COR-L47 (cell line): ENCODE measurements at regions not wholly inside any gene's neighbourhood (a gene's known extent, or its start where the extent isn't known, plus 50 kb on each side); places are given as distances from the start of the nearest gene placed in this dataset.
"Not testable (repeated sequence)": the region's sequence is repeated elsewhere in the genome, so short reads cannot be mapped to it uniquely, and the experiment has no call there.

Source experiments
- DNase-seq: peaks from one replicate; lab custom pipeline; 2025; lab: John Stamatoyannopoulos, UW

DNA sequence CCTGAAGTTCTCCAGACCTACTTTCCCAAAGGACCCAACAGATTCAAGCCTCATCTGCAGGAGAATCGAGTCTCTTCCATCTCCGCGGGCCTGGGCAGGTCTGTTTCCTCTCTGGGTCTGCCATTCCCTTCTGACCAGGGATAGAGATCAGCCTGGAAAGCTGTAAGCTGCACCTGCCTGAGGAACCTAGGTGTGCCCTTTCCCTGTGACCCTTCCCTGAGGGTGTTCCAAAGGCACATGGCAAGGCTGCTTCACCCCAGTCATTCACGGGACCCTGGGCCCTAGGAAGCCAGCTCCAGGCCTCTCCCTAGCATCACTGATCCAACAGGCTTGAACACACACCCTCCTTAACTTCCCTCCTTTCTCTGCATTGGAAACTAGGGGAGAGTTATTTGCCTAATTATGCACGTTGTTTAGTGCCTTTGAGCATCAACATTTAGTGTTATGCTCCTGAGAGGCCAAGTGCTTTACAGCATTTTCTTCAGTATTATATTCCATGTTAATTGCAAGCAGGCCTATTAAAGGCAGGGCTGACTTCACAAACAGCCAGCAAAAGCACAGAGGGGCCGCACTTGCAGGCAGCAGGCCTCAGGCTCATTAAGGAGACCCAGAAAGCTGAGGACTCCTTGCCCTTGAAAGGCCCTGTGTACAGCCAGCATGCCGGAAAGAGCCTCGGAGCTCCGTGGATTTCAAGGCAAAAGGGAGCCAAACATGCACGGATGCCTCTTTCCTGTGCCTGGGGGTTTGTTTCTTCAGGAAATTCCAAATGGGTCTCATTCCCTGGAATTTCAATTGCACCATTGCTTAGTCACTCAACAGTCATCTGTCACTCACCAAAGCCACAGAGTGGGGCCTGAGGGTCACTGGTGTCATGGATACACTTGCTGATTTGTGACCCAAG, 91.0 kb upstream of the FAM20C start:
- no peak for DNase-seq

DNA sequence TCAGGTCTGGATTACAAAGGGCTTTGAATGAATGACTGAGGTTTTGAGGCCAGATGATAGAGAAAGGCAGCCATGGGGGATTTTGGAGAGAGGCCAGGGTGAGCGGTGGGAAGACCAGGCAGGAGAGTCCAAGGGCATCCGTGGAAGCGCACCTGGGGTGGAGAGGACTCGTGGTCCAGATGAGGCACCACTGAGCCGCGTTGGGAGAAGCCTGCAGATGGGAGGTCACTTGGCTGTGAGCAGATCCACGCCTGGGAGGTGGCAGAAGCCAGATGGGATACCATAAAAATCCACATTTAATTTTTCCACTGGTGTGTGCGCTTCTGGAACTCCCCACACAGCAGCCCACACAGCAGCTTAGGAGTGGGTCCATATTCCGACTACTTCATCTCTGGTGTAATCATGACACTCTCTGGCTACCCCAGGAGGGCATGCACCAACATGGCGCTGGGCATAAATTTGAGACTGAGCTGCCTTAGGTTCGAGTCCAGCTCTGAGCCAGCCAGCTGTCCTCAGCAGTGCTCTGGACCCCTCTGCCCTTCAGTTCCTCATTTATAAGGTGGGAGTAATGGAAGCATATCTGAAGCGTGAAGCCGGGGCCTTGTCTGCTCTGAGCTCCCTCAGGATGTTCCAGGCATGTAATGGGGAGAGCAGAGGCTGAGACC, 90.2 kb upstream of the FAM20C start:
- no peak for DNase-seq

DNA sequence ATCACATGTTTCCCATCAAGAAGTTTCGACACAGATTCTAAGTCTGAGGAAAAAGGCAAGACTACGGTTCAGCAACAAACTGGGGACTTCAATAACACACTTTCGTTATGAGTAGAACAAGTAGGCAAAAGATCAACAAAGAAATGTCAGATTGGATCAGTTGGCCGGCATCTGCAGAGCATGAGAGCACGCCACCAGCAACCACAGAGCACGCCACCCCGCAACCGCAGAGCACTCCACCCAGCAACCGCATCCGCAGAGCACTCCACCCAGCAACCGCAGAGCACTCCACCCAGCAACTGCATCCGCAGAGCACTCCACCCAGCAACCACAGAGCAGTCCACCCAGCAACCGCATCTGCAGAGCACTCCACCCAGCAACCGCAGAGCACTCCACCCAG, 89.7 kb upstream of the FAM20C start:
- DNase-seq = no peak

DNA sequence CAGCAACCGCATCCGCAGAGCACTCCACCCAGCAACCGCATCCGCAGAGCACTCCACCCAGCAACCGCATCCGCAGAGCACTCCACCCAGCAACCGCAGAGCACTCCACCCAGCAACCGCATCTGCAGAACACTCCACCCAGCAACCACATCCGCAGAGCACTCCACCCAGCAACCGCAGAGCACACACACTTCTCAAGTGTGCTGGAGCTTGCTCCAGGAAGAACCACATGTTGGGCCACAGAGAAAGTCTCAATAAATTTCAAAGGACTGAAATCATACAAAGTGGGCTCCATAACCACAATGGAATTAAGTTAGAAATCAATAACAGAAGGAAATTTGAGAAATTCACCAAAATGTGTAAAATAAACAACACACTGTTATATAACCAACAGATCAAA, 88.4 kb upstream of the FAM20C start:
- DNase-seq = not testable (repeated sequence)

DNA sequence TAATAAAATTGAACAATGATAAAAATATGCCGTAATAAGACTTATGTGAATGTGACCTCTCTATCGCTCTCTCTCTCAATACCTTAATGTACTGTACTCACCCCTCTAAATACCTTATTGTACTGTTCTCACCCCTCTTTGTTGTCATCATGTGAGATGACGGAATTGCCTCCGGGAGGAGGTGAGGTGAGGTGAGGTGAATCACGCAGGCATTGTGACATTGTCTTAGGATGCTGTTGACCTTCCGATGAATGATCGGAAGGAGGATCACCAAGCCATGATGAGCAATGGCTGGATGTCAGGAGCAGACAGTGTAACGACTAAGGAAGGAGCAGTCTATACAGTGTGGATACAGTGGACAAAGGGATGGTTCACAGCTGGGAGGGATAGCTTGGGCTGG, 87.4 kb upstream of the FAM20C start:
- DNase-seq = no peak

DNA sequence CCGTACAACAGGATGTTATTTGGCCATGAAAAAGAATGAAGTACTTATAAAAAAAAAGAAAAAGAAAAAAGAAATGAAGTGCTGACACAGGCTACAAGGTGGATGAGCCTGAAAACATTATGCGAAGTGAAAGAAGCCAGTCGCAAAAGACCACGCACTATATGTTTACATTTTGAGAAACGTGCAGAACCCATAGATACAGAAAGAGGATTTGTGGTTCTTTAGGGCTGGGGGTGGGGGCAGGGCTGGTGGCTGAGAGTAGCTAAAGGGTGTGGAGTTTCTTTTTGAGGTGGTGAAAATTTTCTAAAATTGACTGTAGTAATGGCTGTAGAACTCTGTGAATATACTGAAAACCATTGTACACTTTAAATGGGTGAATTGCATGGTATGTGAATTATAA, 86.0 kb upstream of the FAM20C start:
- DNase-seq = no peak

DNA sequence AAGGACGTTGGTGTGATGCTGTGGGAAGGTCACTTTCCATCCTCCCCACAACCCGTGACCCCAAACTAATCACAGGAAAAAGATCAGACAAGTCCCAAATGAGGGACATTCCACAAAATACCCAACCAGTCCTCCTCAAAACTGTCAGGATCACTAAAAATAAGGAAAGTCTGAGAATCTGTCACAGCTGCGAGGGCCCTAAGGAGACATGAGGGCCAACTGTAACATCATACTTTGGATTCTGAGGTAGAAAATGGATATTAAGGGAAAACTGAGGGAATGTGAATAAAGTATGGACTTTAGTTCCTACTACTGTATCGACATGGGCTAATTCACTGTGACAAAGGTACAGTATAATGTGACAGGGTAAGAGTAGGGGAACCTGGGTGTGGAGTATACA, 85.1 kb upstream of the FAM20C start:
- no peak for DNase-seq

DNA sequence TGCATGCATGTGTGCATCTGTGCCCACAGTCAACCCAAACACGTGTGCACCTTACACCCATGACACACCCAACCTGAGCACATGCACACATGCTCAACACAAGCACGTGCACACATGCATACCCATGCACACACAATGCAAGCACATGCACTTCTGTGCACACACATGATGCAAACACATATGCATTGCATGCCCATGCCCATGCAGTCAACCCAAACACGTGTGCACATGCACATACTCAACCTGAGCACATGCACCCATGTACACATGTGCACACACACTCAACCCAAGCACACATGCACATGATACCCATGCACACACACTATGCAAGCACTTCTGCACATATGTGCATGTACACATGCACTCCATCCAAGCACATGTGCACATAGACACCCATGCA, 84.5 kb upstream of the FAM20C start:
- DNase-seq = no peak

DNA sequence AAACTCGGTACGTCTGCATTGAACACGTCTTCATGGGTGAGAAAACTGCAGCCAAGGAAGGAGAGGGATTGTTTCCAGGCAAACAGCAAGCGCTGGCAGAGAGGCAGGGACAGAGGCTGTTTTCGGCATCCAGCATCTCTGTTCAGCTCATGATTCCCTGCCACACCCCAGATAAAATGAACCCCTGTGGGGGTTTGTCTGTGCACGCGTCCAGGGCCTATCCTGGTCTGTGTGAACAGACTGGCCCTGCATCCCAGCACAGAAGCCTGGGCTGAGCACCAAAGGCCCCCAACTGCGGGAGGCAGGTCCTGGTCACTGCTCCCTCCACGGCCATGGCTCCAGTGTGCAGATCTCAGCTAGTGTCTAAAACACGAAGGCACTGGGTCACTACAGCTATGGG, 83.3 kb upstream of the FAM20C start:
- no peak for DNase-seq

DNA sequence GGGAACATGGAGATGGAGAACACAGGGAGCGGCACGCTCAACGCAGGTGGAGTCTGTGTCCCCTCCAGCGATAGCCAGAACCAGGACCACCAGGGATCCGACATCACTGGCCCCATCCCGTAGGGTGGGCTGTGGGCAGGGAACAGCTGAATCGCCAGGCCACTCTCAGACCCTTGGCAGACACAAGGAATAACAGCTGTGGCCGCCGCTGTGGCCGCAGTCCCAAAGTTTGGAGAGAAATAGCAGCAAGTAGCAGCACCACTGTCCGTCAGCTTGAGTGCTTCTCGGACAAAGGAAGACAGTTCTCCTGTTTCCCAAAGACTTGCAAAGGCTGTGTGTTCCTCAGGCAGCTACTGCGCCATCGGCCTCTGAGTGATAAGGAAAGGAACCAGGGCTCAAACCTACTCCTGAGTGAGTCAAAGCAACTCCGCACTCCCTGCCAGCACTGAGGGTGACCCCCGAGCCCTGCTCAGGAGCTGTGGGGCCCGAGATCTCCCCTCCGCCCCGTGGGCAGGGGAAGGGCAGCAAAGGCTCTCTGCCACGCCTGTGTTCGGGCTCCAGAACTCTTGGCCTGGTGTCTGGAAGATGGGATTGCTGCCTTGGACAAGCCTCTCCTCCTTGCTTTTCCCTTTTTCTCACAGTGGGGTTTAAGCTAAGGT, 82.3 kb upstream of the FAM20C start:
- DNase-seq = no peak

DNA sequence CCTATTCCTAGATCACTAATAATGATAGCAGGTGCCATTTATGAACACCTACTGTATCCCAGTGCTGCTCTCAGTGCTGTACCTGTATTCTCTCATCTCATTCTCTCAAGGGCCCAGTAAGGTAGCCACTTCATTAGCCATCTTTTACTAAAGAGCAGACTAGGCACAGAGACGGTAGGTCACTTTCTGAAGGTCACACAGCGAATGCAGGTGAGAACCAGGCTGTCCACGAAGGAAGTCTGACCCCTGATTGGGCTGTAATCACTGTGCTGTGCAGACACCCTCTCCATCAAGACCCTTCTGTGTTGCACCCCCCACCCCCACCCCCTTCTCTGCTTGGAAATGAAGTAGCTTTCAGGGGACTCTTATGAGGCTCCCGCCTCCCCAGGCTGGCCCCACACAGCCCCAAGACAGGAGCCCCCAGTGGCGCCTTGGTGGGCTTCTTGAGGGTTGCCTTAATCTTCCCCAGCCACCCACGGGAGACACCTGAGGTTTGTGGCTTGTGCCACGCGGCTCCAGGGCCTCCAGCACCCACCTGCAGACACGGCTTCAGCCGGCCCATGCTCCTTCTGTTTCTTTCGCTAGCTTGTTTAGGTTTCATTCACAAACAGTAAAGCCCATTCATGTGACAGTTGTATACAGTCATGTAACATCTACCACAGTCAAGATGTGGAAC, 81.7 kb upstream of the FAM20C start:
- DNase-seq = no peak

DNA sequence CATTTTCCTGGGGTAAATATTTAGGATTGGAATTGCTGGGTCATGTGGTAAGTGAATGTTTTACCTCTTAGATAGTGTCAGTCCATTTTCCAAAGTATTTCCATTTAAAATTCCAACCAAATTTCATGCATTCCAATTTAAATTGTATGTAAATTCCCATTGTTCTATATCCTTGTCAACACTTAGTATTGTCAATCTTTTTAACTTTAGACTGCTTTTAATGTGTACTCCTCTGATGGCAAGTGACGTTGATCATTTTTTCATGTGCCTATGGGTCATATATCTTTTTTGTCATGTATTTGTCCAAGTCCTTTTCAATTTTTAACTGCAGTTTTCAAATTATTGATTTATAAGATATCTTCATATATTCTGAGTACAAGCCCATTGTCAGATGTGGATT, 80.8 kb upstream of the FAM20C start:
- DNase-seq = no peak

DNA sequence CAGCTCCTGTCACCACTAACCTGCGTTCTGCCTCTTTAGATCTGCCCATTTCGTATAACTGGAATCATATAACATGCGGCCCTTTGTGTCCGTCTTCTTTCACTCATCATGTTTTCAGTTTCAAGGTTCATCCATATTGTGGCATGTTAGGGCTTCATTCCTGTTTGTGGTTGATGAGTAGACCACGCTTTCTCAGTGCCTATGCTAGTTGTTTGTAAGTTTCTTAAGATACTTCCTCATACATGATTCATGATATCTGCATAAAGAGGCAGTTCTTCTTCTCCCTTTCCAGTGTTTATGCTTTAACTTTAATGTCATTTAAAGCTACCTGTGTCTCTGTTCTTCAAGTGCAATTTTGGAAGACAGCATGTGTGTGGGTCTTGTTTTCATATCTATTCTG, 79.5 kb upstream of the FAM20C start:
- no peak for DNase-seq

DNA sequence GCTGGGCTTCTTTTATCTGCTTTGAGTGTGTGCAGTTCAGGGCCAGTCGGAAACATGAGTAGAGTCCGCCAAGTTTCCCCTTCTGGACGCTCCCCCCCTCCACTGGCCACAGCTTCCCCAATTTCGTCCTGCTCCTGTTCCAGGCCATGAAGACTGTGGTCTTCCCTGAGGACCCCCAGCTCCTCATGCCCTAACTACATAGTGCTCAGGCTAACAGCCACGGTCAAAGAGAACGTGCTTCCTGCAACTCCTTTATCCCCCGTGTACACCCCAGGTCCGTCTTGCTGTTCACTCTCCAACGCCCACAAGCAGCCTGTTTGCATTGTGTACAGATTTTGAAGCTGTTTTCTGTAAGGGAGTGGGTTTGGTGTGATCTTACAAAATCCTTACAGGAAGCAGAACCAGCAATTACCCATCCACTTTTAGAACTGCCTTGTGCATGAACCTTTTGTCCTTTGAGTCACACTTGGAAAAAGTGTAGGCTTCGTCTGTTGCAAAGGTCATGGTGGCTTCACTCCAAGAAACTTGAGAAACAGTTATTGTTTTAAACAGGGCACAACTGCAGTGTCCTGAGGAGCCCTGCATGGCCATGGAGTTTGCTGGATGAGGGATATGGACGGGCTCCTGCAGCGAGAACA, 77.0 kb upstream of the FAM20C start:
- DNase-seq = no peak

DNA sequence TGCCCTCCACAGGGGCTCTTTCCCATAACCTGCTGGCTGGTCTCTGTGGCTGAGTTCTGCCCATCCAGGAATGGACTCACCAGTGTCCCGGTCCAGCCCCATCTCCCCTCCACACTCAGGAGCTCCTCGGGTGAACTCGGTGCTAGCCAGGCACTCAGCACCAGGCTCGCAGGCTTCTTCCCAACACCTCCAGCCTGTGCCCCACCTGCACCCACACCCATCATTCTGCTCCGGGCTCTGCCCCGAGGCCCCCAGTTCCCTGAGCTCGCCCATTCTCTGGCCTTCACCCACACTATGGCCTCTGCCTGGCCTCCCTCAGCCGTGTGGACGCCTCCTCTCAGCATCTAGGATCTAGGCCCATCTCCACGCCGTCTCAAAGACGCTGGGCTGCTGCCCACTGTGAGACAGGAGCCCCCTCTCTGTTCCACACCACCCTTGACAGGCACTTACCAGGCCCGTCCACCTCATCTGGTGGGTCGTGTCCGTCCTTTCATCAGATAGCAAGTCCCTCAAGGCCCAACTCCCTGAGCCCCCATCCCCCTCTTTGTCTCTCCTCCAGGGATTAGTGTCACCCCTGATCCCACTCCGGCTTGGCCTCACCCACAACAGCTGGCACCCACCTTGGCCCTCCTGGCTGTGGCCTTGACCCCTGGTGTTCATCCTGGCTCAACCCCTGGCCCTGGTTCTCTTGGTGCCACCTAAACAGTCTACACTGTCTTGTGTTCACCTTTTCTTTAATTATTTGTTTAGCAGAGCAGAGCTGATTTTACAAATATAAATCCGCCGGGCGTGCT, 76.0 kb upstream of the FAM20C start:
- DNase-seq = no peak

DNA sequence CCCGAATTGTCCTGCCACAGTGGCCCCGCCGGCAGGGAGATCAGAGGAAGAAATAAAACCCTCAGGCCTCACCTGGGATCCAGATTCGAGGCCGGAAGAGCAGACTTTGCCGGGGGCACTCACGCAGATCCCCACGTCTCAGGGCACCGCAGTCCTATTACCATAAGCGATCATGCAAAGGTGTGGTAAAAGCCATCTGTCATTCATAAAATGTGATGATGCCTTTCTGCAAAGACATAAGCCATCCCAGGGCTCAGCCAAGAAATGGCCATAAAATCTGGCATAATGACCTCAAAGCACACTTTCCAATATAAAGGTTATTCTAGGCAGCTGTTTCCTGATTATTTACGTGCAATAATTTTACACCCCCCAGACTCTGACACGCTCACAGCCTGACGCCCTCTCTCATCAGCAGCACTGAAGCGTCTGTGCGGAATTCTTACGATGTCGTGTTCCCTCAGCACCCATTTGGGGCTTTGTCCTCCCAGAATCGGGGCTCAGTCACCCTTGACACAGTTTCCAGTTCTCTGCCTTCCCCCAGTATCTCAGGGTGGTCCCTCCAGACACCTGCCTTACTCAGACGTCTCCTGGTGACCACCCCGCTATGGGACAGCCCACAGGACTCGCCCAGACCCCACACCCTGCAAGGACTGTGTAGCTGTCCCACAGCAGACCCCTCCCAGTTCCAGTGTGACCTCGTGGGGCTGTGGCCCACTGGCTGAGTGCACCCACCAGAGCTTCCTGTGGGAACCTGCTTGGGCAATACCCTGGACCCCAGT, 74.3 kb upstream of the FAM20C start:
- DNase-seq = no peak

DNA sequence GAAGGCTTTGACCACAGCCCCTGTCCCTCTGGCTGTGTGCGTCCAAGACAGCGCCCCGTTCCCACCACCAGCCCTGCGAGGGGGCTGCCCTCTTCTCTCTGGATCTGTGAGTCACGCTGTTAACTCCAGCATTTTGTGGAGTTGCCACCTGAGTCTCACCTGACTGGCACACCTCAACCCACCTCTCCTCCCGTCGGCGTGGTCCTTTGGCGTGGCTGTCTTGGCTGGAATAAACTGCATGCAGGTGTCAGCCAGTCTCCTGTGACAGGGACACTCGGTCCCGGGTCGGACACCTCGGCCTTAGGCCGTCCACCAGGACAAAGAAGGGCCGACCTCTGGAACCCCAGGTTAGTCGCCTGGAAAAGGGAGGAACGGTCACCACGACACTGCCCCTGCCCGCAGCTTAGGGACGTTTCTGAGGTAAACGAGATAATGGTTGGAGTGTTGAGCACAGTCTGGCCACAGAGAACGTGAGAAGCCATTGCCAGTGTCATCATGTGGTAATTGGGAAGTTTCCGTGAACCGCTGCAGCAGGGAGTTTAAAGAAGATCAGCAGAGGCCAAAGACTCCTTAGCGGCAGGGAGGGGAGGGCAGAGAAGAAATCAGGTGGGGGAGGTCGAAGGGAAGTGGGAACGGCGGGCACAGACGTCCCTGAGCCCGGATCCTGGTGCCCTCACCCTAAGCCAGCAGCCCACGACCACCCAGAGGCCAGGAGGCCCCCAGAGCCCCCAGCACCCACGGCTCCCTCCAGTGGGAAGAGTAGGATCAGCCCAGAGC, 73.6 kb upstream of the FAM20C start:
- no peak for DNase-seq

DNA sequence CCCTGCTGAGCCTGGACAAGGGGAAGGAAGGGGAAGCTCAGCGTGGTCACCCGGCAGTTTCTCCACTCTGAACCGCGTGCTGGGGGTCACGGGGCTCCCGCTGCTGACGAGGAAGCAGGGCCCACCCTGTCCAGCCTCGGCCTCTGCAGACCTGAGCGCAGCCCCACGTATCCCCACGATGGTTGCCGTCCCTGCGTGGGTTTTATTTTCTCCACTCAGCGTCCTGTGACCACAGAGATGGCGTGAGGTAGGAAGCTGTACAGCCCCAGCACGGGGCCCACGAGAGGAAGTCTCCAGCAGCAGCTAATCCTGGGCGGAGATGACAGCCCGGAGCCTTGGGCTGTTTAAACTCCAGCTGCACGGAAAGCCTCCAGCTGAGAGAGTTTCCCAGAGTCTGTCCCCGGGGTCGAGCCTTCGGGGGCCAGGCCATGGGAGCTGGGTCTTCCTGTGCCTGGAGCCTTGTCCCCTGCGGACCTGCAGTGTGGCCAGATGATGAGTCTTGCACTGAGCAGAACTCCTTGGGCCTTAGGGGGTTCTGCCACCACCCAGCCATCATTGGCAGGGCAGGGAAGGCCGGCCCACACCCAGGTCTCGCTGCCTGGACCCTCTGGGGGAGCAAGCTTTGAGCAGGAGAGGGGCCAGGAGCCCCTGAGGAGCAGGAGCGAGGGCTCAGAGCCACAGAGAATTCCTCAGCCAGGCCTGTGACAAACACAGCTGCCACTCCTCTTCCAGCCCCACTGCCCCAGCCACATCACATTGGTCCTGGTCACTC, 72.8 kb upstream of the FAM20C start:
- DNase-seq = no peak
